ENCODE measurements at regions not wholly inside any gene's neighbourhood (a gene's known extent, or its start where the extent isn't known, plus 50 kb on each side); places are given as distances from the start of the nearest gene placed in this dataset.
"Not testable (repeated sequence)": the region's sequence is repeated elsewhere in the genome, so short reads cannot be mapped to it uniquely, and the experiment has no call there.

DNA sequence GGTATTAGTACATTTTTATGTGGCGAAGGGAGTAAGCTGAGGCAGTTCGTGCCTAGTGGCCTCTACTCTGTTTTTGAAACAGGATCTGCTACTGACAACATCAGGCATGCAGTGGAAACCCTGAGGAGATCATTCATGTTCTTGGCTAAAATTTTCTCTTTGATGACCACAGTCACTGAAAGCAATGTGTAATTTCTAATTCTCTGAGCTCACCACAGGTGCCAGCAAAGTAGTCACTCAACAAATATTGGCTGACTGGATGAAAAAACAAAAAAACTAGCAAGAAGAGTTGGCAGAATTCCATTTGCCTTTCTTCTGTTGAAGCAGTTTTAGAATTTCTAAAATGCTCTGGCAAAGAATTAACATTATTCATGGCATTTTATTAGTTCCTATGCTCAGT lies 176.5 kb upstream of the KCTD7 start:
- no peak overlapping the region for H3K27ac ChIP-seq
- no peak for TF ChIP-seq CTCF (conservative IDR thresholded peaks at IDR 0.05)

DNA sequence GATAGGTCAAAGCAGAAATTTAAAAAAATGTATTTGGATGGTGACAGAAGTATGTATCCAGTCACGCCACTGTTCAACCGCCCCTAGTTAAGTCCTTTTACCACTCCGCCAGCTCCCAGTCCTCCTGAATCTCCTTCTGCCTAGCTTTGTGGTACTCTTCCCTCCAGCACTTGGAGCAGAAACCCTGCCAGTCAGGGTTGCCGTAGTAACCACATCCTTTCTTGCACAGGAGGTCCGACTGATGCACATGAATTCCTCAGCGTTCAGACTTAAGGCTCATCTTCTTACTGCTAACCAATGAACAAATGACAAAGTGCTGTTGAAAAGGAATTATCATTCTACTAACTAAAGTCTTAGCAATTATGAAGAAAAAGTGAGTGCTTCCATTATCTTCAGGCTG lies 175.3 kb upstream of the KCTD7 start:
- H3K27ac ChIP-seq: no peak overlapping the region
- TF ChIP-seq CTCF (conservative IDR thresholded peaks at IDR 0.05): no peak

DNA sequence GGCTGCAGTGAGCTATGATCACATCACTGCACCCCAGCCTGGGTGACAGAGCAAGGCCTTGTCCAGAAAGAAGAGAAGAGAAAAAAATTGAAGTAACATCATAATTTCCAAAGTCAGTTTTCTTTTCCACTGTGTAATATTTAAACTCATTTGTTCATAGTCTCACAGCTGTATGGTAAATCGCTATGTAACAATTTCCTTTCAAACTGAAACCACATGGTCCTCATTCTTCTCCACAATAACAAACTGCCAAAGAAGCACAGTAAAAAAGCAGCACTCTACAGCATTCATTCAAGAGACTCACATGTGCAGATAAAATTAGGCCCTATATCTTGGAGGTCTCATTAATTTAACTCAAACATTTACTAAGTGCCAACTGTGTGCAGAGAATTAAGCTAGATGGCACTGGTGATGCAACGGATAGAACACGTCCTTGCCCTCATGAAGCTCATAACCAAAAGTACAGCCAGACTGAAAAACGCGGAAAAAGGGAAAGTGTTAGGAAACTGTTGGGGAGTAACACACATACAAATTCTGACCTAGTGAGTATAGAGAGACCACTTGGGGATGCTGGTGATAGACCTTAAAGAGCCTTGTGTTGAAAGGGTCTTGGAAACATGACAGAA lies 174.0 kb upstream of the KCTD7 start:
- no peak overlapping the region for H3K27ac ChIP-seq
- TF ChIP-seq CTCF (conservative IDR thresholded peaks at IDR 0.05): no peak

- H3K27ac ChIP-seq: not testable (repeated sequence)
These were observed 173.2 kb upstream of the KCTD7 start for GRCh38 chr7:66455432-66455831.

- H3K27ac ChIP-seq: not testable (repeated sequence)
These were observed 172.2 kb upstream of the KCTD7 start for GRCh38 chr7:66456431-66456830.

DNA sequence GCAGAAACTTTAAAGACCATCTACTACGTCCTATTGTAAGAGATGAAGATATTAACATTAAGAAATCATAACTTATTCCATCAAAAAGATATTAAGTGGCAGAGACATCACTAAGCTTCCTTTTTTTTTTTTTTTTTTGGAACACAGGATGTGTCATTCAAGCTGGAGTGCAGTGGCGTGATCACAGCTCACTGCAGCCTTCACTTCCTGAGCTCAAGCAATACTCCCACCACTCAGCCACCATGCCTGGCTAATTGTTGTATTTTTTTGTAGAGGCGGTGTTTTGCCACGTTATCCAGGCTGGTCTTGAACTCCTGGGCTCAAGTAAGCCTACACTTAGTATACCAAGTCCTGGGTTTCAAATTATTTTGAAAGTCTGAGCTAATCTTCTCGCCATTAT lies 169.7 kb upstream of the KCTD7 start:
- not testable (repeated sequence) for H3K27ac ChIP-seq

GRCh38 chr7:66459783-66460413 lies 168.8 kb upstream of the KCTD7 start:
- H3K27ac ChIP-seq: not testable (repeated sequence)

- no peak for TF ChIP-seq CTCF (conservative IDR thresholded peaks at IDR 0.05)
- no peak overlapping the region for H3K27ac ChIP-seq
These were observed 167.7 kb upstream of the KCTD7 start for GRCh38 chr7:66460921-66461361.

- H3K27ac ChIP-seq: not testable (repeated sequence)
These were observed 167.3 kb upstream of the KCTD7 start for GRCh38 chr7:66461397-66461796.

GRCh38 chr7:66462831-66463230 lies 165.8 kb upstream of the KCTD7 start:
- not testable (repeated sequence) for H3K27ac ChIP-seq

- no peak overlapping the region for H3K27ac ChIP-seq
- TF ChIP-seq CTCF (conservative IDR thresholded peaks at IDR 0.05): no peak
These were observed 164.6 kb upstream of the KCTD7 start for GRCh38 chr7:66464059-66464458.

Measured in VCaP (cell line).